NOMO-1 treated with DMSO at 0.1 percent for 48 hours (cell line): ENCODE measurements at regions not wholly inside any gene's neighbourhood (a gene's known extent, or its start where the extent isn't known, plus 50 kb on each side); places are given as distances from the start of the nearest gene placed in this dataset.
A peak's percentile ranks its signal among the peaks of the same experiment; 100 is the strongest.

ENCODE experiments used
- DNase-seq: peaks from one replicate; lab custom pipeline; 2025; ENCODE audit not compliant: unreplicated experiment; lab: John Stamatoyannopoulos, UW

DNA sequence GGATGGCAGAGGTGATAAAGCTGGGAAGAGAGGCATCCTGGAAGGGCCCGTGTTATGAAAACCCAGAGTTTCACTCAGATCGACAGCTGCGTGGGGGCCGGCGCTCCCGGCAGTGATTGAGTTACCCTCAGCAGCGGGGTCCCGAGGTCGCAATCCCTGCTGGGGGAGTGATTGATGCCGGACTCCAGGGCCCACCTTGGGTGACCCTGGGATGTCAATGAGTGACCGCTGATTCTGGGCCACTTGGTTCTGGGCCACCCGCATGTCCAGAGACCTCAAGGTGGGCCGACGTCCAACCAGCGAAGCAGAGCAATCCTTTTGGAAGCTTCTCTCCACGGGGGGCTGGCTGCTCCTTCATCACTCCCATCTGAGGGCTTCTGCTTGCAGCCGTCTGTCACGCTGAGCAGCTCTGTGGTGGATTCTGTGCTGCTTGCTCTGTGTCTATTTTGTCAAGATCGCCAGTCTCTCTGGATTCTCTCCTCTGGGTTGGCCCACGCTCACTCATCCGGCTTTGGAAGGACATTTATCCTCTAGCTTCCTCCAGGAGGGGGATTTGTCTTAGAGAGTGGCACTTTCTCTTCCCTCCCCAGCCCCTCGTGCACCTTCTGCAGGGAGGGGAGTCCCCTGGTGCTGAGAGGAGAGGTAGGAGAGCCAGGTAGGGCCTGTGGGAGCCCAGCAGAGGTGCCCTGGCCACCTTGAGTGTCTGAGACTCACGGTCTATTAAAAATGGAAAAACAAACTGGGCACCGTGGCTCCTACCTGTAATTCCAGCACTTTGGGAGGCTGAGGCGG, 110.9 kb upstream of the C1orf174 start:
- DNase-seq, result no peak

DNA sequence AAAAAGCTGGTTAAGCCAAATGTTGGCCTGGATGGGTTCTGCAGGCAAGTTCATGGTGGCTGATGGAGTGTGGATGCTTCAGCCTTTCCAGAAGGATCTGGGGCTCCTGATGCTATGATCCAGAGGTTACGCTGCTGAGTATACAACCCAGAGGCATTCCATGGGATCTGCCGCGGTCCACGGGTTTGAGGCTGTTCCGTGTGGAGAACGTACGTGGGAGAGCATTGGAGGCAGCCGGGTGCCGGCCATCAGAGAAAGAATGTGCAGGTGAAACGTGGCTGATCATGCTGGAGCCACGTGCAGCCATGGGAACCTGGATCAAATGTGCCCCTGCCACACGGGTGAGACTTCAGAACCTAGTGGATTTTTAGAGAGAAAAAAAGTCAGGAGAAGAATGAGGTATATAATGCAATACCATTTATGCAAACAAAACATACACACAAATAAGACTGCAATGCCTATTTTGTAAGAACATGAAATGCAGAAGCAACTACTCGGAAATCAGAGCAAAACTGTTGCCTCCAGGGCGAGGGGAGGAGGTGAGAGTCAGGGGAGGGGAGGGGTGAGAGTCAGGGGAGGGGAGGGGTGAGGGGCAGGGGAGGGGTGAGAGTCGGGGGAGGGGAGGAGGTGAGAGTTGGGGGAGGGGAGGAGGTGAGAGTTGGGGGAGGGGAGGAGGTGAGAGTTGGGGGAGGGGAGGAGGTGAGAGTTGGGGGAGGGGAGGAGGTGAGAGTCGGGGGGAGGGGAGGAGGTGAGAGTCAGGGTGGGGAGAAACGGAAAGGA, 116.5 kb upstream of the C1orf174 start:
- no peak for DNase-seq

DNA sequence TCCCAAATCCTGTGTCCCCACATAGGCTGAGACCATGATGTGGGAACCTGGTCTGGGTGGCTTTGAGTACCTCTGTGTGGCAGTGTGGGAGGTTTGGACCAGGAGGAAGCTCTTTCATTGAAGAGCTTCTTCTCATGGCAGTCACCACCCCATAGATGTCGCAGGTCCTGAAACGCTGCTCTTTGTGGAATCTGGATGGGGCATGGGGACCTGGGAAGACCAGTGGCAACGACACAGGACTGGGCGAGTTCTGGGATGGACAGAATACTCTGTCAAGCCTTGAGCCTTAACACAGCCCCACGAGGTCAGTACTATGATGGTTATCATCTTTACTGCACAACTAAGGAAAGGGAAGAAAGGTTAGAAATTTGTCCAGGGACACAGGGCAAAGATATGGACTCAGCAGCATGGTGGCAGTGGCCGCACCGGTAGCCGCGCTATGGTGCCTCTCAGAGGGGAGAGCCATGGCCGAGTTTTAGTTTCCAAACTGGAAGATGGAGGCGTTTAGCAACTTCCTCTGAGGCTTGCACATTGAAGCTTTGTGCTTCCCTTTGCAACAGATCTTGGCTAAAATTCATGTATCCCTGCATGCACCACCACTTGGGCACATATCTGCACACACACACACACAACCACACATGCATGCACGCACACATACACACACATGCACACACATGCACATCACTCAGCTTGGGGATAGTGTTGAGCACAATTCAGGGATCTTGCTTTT, 117.7 kb upstream of the C1orf174 start:
- DNase-seq, result no peak

DNA sequence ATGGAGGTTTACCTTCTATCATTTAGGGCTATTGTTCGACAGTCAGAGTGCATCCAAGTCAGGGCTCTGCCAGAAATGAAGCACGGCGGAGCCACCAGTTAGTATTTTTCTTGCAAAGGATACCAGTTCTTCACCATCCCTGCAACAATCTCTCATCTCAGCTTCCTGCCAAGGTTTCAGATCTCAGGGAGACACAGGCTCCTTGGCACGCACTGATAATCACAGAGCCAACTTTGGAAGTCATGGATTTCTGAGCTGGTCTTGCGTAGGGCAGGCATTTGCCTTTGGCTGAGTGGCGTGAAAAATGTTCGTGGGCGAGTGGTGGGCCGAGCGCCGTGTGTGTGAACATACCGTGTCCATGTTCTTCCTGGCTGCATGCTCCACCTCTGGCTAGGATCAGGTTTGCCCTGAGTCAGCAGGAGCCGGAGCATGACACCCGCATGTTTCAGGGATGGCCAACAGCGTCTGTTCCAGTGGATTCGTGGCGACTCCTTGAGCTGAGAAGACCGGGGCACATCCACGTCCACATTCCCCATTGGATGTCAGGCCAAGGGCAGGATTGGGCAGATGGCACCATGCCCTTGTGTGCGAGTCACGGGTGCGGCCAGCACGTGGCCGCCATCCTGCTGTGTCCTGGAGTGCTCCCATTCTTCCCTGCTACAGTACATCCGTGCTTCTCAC, 118.5 kb upstream of the C1orf174 start:
- no peak for DNase-seq

DNA sequence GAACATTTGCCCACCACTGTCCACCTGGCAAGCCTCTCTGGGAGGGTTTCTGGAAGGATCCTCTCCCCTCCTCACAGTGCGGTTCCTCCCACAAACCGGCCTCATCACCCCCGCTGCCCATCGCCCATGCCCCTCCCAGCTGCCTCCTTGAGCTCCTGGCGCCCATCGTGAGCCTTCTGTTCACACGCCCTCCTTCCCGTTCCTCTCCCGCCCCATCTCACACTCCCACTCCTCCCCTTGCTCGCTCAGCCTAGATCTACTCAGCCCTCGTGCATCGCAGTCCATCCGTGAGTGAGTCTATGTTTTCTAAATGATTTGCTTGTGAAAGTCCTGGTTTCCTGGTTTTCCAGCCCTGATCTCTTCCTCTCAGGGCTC, 119.1 kb upstream of the C1orf174 start:
- no peak for DNase-seq

DNA sequence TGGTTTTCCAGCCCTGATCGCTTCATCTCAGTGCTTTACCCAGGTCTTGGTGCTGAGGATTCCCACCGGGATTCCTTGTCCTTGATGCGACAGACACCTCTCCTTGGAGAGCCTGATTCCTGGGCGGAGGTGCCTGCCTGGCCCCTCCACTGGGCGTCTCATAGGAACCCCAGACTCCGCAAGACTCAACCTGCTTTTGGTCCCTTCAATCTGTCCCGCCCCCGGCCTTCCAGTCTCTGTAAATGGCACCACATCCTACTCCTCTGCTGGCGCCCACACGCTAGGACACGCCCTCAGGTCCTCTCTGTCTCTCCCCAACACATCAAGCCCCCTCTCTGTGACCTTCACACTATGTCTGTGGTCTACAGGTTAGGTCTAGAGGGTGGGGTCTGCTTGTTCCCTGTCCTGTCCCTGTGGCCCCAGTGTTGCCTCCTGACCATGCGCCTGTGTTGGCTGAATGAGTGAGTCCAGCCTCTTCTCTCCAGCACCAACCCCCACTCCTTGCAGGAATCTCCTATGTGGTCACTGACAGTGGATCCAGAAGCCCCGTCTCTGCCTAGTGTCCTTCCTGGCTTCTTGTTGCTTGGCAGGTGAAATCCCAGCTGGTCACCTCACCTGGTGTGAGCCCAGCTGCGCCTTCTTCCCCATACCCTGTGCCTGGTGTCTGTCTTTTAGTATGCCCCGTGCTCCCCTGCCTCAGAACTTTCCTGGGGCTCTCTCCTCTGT, 119.7 kb upstream of the C1orf174 start:
- no peak for DNase-seq

DNA sequence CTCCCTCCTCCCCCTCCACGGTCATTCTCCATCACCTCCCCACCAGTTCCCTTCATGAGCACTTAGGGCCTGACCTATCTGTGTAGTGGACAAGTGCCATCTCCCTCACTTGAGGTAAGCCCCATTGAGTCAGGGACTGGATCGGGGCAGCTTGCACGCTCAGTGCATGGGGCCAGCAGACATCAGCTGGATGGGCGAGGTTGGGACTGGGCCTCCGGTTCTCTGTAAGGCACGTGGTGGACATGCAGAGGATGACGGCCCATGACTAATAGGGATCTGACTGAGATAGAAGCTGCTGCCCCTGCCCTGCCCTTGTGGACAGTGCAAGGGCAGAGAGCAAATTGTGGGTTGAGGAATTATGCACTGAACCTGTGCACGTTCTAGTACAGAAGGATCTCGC, 120.4 kb upstream of the C1orf174 start:
- no peak for DNase-seq

DNA sequence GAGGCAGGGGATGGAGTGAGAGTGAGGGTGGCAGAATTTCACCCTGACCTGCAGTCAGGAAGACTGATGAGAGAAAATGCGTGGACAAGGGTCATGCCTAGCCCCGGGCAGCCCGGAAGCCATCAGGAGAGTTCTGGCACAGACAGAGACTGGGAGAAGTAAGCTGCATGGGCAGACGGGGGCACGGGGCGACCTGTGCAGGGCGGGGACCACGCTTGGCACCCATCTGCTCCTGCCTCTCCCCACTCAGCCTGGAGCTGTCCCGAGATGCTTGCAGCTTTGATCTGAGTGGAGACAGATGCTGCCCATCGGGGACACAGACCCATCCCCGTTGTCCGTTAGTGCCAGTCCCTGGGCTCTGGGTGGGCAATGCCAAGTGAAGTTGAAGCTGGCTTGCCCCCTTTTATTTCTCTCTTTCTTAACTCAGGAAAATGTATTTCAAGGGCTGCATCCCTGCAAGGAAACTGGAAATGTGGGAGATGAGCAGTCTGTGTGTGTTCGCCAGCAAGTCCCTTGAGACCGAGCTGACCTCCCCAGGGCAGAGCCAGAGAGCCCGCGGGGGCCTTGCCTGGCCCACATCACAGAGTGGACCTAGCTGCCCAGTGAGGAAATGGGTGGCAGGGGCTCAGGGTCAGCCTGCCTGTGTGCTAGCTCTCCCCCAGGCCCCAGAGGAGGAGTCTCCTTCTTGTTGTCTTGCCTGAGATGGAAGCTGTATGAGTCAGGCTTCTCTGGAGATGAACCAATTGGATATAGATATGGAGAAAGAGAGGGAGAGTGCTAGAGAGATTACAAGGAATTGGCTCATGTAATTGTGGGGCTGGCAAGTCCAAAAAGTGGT, 121.3 kb upstream of the C1orf174 start:
- no peak for DNase-seq

DNA sequence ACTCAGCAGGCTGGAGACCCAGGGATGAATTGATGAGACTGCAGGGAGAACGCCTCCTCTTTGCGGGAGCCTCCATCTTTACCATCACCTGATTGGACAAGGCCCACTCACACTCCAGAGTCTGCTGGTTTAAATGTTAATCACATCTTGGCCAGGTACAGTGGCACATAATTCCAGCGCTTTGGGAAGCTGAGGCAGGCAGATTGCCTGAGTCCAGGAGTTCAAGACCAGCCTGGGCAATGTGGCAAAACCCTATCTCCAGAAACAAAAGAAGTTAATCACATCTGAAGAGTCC, 121.8 kb upstream of the C1orf174 start:
- no peak for DNase-seq

DNA sequence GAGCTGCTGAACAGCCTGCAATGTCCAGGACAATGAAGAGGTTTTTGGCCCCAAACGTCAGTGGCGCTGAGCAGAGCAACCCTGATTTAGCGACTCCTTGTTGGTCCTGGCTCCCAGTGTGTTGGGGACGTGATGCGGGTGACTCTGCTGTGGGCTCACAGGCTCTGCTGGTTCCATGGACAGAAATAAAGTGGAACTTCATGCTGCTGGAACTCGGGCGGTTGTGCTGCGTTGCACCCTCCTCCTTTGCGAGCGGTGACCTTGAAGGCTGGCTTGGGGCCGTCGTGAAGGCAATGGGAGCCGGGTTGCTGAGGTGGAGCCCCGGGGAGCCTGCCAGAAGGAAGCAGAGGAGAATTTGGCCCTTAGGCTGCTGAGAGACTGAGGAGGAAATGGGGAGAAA, 122.6 kb upstream of the C1orf174 start:
- no peak for DNase-seq

DNA sequence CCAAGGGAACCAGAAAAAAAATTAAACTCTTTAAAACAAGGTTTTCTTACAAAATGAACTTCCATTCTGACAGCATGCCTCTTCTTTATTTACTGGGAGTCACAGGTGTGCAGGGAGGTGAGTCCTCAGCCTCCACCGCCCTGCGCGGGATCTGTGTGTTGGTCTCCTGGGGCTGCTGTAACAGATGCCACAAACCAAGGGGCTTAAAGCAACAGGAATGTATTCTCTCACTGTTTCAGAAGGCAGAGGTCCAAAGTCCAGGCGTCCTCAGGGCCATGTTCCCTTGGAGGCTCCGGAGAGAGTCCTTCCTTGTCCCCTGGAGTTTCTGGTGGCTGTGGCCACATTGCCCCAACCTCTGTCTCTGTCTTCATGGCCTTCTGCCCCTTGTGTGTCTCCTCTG, 123.6 kb upstream of the C1orf174 start:
- no peak for DNase-seq

DNA sequence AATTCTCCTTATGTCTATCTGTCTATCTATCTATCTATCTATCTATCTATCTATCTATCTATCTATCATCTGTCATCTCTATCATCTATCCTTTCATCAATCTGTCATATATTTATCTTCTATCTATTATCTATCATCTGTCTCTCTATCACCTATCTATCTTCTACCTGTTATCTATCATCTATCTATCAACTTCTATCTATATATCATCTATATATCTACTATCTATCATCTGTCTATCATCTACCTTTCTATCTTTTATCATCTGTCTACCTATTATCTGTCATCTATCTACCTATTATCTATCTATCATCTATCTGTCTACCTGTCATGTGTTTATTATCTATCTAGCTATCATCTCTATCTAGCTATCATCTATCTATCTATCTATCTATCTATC, 124.7 kb upstream of the C1orf174 start:
- DNase-seq, result no peak

DNA sequence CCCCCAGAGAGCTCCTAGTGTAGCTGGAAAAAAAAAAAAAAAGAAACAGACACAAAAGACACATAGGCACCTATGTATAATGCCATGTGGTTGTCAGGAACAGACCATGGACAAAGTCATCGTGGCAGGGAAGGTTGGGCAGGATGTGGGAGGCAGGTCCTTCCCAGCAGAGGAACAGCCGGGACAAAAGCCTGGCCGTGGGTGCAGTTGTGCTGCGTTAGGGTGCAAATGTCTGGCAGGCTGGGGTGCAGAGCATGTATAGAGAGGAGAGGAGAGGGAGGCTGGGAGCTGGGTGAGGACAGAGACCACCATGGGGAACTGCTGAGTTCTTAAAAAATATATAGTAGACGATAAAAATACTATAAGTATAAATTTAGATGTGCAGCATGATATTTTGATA, 125.7 kb upstream of the C1orf174 start:
- DNase-seq, result no peak

DNA sequence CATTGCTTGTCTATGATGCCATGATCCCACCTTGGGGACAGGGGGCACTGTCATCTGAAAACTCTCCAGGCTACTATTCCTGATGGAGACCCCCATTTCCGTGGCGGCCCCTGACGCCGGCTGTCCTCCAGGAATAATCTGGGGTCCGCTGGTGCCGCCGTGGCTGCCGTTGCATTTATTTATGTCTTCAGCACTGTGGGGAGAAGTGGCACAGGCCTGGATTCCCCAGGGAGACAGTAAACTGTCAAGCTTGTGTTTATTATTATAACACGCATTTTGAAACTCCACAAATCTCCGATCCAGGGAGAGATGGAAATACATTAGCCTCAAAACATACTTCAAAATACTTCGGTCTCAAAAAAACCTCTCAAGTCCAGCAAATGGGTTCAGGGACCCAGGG, 126.9 kb upstream of the C1orf174 start:
- DNase-seq, result no peak

DNA sequence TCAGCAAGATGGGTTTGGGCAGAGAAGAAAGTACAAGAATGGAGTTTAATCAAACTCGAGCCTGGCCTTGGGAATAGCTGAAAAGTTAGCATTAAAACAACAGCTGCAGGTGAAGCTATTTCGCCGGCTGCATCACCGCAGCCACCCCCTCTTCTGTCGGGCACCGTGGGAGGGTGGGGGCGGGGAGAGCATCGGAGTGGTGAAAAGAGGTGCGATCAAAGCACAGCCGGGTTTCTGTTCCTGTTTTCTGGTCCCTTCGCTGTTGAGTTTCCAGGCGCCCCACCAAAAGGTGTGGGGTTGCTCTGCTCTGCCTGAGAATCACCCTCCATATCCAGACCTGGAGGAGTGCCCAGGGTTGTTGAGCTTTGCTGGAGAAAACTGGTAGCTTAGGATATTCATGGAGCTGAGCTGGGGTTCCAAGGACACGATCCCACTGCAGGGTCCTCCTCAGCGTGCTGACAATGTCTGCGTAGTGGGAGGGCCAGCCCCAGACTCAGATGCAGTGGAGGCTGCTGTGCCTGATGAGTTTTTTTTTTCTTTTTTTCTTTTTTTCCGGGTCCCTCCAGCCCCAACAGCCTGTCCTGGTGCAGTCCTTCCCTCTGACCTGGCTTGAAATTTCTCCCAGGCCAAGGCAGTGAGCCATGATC, 127.5 kb upstream of the C1orf174 start:
- peak; percentile 2 for DNase-seq

DNA sequence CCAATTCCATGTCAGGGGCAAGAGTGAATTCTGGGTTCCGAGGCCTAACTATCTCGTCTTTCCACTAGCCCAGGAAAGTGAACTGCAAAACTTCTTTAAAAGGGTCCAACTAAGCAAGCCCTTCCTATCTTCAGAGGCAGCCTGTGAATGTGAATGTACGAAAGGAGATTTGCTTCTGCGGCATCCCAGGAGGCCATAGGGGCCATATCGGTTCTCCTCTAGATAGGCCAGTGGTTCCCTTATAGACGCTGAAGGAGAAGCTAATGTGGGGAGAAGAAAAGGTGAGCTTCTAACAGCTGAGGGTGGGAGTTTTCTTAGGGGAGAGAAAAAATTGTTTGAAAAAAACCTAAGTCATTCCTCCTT, 128.0 kb upstream of the C1orf174 start:
- no peak for DNase-seq

DNA sequence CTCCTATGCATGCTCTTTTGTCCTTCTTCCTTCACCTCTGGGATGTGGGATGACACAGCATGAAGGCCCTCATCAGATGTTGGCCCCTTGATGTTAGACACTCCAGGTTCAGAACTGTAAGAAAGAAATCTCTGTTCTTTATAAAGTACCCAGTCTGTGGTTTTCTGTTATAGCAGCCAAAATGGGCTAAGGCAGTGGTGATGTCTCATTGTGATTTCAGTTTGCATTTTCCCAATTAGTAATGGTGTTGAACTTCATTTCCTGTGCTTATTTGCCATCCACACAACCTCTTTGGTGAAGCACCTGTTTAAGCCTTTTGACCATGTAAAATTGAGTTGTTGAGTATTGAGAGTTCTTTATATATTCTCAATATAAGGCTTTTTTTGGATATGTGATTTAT, 129.3 kb upstream of the C1orf174 start:
- no peak for DNase-seq

DNA sequence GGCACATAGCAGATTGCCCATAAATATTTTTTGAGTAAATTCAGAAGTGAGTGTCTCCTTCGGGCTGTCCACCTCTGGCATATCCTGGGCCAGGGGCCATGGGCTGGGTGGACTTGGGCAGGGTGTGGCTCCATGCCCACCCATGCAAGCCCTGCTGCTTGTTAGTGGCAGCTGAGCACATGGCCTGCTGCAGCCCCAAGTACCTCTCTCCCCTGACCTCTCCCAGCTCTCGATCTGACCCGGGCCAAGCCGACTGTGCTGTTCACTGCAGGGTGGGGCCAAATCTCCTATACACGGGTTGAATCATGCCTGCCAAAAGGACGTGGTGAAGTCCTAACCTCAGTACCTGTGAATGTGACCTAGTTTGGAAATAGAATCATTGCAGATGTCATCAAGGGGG, 132.5 kb upstream of the C1orf174 start:
- no peak for DNase-seq

DNA sequence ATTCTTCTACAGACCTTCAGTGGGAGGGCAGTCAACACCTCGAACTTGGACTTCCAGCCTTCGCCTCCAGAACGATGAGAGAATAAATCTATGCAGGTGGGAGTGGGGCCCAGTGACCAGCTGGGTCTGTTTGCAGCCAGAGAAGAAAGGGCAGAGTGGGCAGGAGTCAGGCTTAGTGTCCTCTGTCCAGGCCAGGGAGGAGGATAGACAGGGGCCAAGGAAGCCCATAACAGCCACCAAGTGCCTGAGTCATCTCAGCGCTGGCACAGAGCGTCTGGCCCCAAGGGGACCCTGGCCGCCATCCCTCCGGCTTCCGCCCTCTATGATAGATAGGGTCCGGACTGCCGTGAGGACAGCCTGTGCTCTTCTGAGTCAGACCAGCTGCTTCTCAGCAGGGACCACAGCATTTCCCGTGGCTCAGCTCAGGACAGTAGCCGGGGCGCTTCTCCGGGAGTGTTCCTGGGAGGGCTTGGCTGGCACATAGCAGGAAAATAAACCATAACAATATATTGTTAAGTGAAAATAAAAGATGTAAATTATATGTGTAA, 133.1 kb upstream of the C1orf174 start:
- no peak for DNase-seq
